Fibroblast of lung (primary cell): ENCODE measurements at regions not wholly inside any gene's neighbourhood (a gene's known extent, or its start where the extent isn't known, plus 50 kb on each side); places are given as distances from the start of the nearest gene placed in this dataset.

Experiments
- DNase-seq, 2 donors: peaks; one replicate each; pipeline versions ENCODE4 v3.0.0 to v3.0.0-alpha.2; 2010; ENCODE audit warnings: low read depth in 2 of 2
- H2AFZ ChIP-seq: 2 replicates; pipeline ENCODE4 v1.5.1; 2012; ENCODE audit warnings: low read length, control low read depth, inconsistent platforms
- H3K27ac ChIP-seq: 2 replicates; pipeline ENCODE4 v1.5.1; 2011; ENCODE audit warnings: low read length, control low read depth; ENCODE audit not compliant: insufficient read depth
- H3K27me3 ChIP-seq: 2 replicates; pipeline ENCODE4 v1.5.1; 2011; ENCODE audit warnings: mild to moderate bottlenecking, low read length; ENCODE audit not compliant: control insufficient read depth, insufficient read depth
- H3K36me3 ChIP-seq: 2 replicates; pipeline ENCODE4 v1.5.1; 2011; ENCODE audit warnings: low read length; ENCODE audit not compliant: control insufficient read depth, insufficient read depth
- H3K4me1 ChIP-seq: 2 replicates; pipeline ENCODE4 v1.5.1; 2011; ENCODE audit warnings: low read length; ENCODE audit not compliant: control insufficient read depth, insufficient read depth; ENCODE audit errors: extremely low read depth
- H3K4me2 ChIP-seq: 2 replicates; pipeline ENCODE4 v1.5.1; 2011; ENCODE audit warnings: low read length, control low read depth; ENCODE audit not compliant: insufficient read depth; ENCODE audit errors: extremely low read depth
- H3K4me3 ChIP-seq, 4 experiments: fragments of 200-600 bp in 1 of 4; sonication (generic) in 1 of 4; replicated peaks in 1 of 4; 2 replicates each; pipeline ENCODE4 v1.5.1; 2011 to 2016; ENCODE audit warnings: low read length in 4 of 4, low read depth in 3 of 4, mild to moderate bottlenecking in 3 of 4, control low read depth in 2 of 4, inconsistent platforms in 1 of 4, mixed read lengths in 1 of 4; ENCODE audit not compliant: insufficient read depth in 1 of 4; ENCODE audit errors: control extremely low read depth in 1 of 4
- H3K79me2 ChIP-seq: 2 replicates; pipeline ENCODE4 v1.5.1; 2012; ENCODE audit warnings: mild to moderate bottlenecking, low read length, inconsistent platforms; ENCODE audit not compliant: control insufficient read depth, insufficient read depth
- H3K9ac ChIP-seq: 2 replicates; pipeline ENCODE4 v1.5.1; 2011; ENCODE audit warnings: mild to moderate bottlenecking, low read length, control low read depth; ENCODE audit not compliant: insufficient read depth
- H3K9me3 ChIP-seq: 2 replicates; pipeline ENCODE4 v1.5.1; 2012; ENCODE audit warnings: low read depth, low read length; ENCODE audit not compliant: control insufficient read depth, insufficient read depth
- H4K20me1 ChIP-seq: 2 replicates; pipeline ENCODE4 v1.5.1; 2011; ENCODE audit warnings: low read length; ENCODE audit not compliant: control insufficient read depth, insufficient read depth; ENCODE audit errors: extremely low read depth
- CTCF ChIP-seq, 2 donors: IDR thresholded peaks in 1 of 2; conservative IDR thresholded peaks in 1 of 2; 1 replicate in 1 of 2; 2 replicates in 1 of 2; pipeline ENCODE4 v1.5.1; 2011 to 2012; ENCODE audit warnings: low read length in 2 of 2, control low read depth in 1 of 2, inconsistent platforms in 1 of 2, low read depth in 1 of 2, mild to moderate bottlenecking in 1 of 2
- EZH2 ChIP-seq: IDR thresholded peaks from 2 replicates; pipeline ENCODE4 v1.5.1; 2012; ENCODE audit warnings: low read length, control low read depth, mild to moderate bottlenecking; ENCODE audit errors: missing control alignments

GRCh38 chr9:11320989-11321388 lies 708.2 kb upstream of the PTPRD start:
- Histone ChIP-seq H3K9ac (no peak overlapping the region), H3K36me3 (no peaks in the 10 kb centered on the region), H3K27me3 (no peaks in the 10 kb centered on the region), H3K4me2 (no peak overlapping the region), H3K4me1 (no peaks in the 10 kb centered on the region), H2AFZ (no peak overlapping the region), H3K79me2 (no peaks in the 10 kb centered on the region), H3K4me3 (no peak overlapping the region), H3K9me3 (no peaks in the 10 kb centered on the region), H3K27ac (no peak overlapping the region), H4K20me1 (no peaks in the 10 kb centered on the region)
- DNase-seq: no peak
- no peak for TF ChIP-seq CTCF (conservative IDR thresholded peaks at IDR 0.05 in 1 of 2, IDR thresholded peaks at IDR 0.05 in 1 of 2; ENCODE audit: low read depth in 1 of 2, low read length in 2 of 2)
- no peak for TF ChIP-seq EZH2

- Histone ChIP-seq H3K4me3 (no peak overlapping the region), H3K4me1 (no peaks in the 10 kb centered on the region), H3K79me2 (no peaks in the 10 kb centered on the region)
Observed at GRCh38 chr9:11323457-11323856, 710.7 kb upstream of the PTPRD start.

GRCh38 chr9:11326231-11326630 lies 713.4 kb upstream of the PTPRD start:
- Histone ChIP-seq H2AFZ (no peak overlapping the region), H3K9me3 (no peaks in the 10 kb centered on the region), H3K9ac (no peak overlapping the region), H3K27ac (no peak overlapping the region), H3K4me3 (no peak overlapping the region), H3K27me3 (no peaks in the 10 kb centered on the region), H3K79me2 (no peaks in the 10 kb centered on the region), H3K4me2 (no peak overlapping the region), H3K36me3 (no peaks in the 10 kb centered on the region), H3K4me1 (no peaks in the 10 kb centered on the region), H4K20me1 (no peaks in the 10 kb centered on the region)
- no peak for DNase-seq
- TF ChIP-seq CTCF (conservative IDR thresholded peaks at IDR 0.05 in 1 of 2, IDR thresholded peaks at IDR 0.05 in 1 of 2; ENCODE audit: low read depth in 1 of 2, low read length in 2 of 2) (no peak), EZH2 (no peak)

More at GRCh38 chr9:11323457-11323856, 710.7 kb upstream of the PTPRD start:
- Histone ChIP-seq H3K36me3 (no peaks in the 10 kb centered on the region), H4K20me1 (no peaks in the 10 kb centered on the region), H3K27ac (no peak overlapping the region), H3K9me3 (no peaks in the 10 kb centered on the region), H2AFZ (no peak overlapping the region), H3K4me2 (no peak overlapping the region), H3K27me3 (no peaks in the 10 kb centered on the region), H3K9ac (no peak overlapping the region)
- DNase-seq: no peak
- TF ChIP-seq EZH2 (no peak), CTCF (conservative IDR thresholded peaks at IDR 0.05 in 1 of 2, IDR thresholded peaks at IDR 0.05 in 1 of 2; ENCODE audit: low read depth in 1 of 2, low read length in 2 of 2) (no peak)
